ENCODE measurements at regions not wholly inside any gene's neighbourhood (a gene's known extent, or its start where the extent isn't known, plus 50 kb on each side); places are given as distances from the start of the nearest gene placed in this dataset.

DNA sequence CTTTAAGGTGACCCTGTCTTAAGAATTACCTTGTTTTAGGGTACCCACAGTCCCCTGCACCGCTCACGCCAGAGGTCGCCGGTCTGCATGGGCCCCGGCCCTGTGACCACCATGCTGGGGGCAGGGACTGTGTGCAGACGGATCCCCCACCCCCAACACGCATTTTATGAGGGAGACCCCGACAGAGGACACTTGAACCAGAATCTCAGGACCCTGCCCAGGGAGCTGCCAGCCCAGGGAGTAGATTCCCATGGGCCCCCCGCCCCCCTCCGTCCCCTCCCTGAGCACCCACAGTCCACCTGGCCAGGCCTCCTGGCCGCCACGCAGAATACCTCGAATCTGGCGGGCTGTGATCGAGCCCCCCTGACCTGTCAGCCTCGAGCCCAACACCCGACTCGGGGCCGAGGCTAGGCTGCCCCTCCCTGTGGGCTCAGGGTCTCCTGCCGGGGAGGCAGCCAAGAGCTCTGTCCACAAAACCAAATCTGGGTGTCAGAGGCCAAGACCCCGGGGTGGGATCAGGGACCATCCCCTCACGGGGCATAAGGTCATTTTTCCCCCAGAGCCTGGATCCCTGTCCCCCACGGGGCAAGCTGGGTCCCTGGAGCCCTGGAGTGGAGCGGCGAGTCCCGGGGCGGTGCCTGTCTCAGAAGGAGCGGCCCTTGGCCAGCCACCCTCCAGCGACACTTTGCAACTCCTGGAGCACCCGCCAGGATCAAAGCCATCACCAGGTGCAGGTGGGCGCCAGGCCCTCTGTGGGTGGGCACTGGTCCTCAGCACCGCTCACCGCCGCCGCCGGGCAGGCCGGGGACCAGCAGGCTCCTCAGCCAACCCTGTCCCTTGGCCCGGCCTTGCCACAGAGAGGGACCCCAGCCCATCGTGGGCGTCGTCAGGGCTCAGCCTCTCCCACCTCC lies 155.8 kb upstream of the PKP2 start:
- dilution Hi-C loops (cut with MboI; ENCODE audit: extremely low pct_ligation_motif_present, low sequenced_read_pairs) = no loop called here
- Histone ChIP-seq H3K36me3 (ENCODE audit: control insufficient read depth in 2 of 2, extremely low read depth in 1 of 2, insufficient read depth in 2 of 2, low read length in 2 of 2) (no peaks in the 10 kb centered on the region), H4K20me1 (replicated peaks; ENCODE audit: control insufficient read depth, extremely low read depth, insufficient read depth, low read length) (no peaks in the 10 kb centered on the region), H3K27ac (ENCODE audit: insufficient read depth, low read depth, low read length) (no peak overlapping the region), H3K4me3 (replicated peaks in 1 of 3; ENCODE audit: insufficient read depth in 1 of 3, low read depth in 1 of 3, low read length in 3 of 3) (no peak overlapping the region), H3K9me1 (replicated peaks; ENCODE audit: control insufficient read depth, extremely low read depth, insufficient read depth, low read length) (no peaks in the 10 kb centered on the region), H3K9me3 (replicated peaks; ENCODE audit: control insufficient read depth, insufficient read depth, low read length) (no peaks in the 10 kb centered on the region), H3K79me2 (ENCODE audit: control insufficient read depth, insufficient read depth, low read length) (no peaks in the 10 kb centered on the region), H2AFZ (ENCODE audit: low read depth, low read length) (no peak overlapping the region), H3K9ac (replicated peaks; ENCODE audit: extremely low read depth, insufficient read depth, low read length) (no peak overlapping the region), H3K27me3 (ENCODE audit: control insufficient read depth in 2 of 2, insufficient read depth in 2 of 2, low read length in 2 of 2) (no peaks in the 10 kb centered on the region), H3K4me1 (ENCODE audit: control insufficient read depth, extremely low read depth, insufficient read depth, low read length) (no peaks in the 10 kb centered on the region), H3K4me2 (ENCODE audit: insufficient read depth, low read length) (no peak overlapping the region)
- POLR2A ChIA-PET = no interaction called here
- BruUV-seq (replicated peaks) = no TSS peak
- TF ChIP-seq GATA2 (IDR thresholded peaks at IDR 0.05; ENCODE audit: insufficient read depth, insufficient read length, low read depth, low read length) (no peak), POLR2A (IDR thresholded peaks at IDR 0.05; ENCODE audit: low read depth, low read length) (no peak), JUN (IDR thresholded peaks at IDR 0.05; ENCODE audit: borderline replicate concordance, insufficient read depth, insufficient read length, low read depth) (no peak), EZH2 (IDR thresholded peaks at IDR 0.05; ENCODE audit: borderline replicate concordance, low read depth, low read length, severe bottlenecking) (no peak)
- TF ChIP-seq, protein P1, sequence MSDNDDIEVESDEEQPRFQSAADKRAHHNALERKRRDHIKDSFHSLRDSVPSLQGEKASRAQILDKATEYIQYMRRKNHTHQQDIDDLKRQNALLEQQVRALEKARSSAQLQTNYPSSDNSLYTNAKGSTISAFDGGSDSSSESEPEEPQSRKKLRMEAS (IDR thresholded peaks at IDR 0.05; ENCODE audit: insufficient read depth, insufficient read length) = no peak
- intact Hi-C loops (cut with micrococcal nuclease) = no loop called here
- no peak for FAIRE-seq
- CTCF ChIA-PET = no interaction called here
- no peak for DNase-seq (ENCODE audit: low read depth, low spot score)

- TF ChIP-seq MYC (IDR thresholded peaks at IDR 0.05; ENCODE audit: low read depth, low read length) (no peak), GATA2 (IDR thresholded peaks at IDR 0.05; ENCODE audit: insufficient read depth, insufficient read length, low read depth, low read length) (no peak), POLR2AphosphoS5 (IDR thresholded peaks at IDR 0.05; ENCODE audit: insufficient read depth, low read depth, low read length) (no peak), EZH2 (IDR thresholded peaks at IDR 0.05; ENCODE audit: borderline replicate concordance, low read depth, low read length, severe bottlenecking) (no peak), FOS (IDR thresholded peaks at IDR 0.05; ENCODE audit: borderline replicate concordance, insufficient read depth, low read length) (no peak), JUN (IDR thresholded peaks at IDR 0.05; ENCODE audit: borderline replicate concordance, insufficient read depth, insufficient read length, low read depth) (no peak), CTCF (IDR thresholded peaks at IDR 0.05; ENCODE audit: extremely low read depth in 1 of 2, insufficient read depth in 1 of 2, low read depth in 1 of 2, low read length in 2 of 2) (no peak), POLR2A (IDR thresholded peaks at IDR 0.05; ENCODE audit: low read depth, low read length) (no peak)
- TF ChIP-seq, protein P1 (IDR thresholded peaks at IDR 0.05; ENCODE audit: insufficient read depth, insufficient read length) = no peak
- Histone ChIP-seq H2AFZ (ENCODE audit: low read depth, low read length) (no peak overlapping the region), H4K20me1 (replicated peaks; ENCODE audit: control insufficient read depth, extremely low read depth, insufficient read depth, low read length) (no peaks in the 10 kb centered on the region), H3K4me1 (ENCODE audit: control insufficient read depth, extremely low read depth, insufficient read depth, low read length) (no peaks in the 10 kb centered on the region), H3K4me3 (replicated peaks in 1 of 3; ENCODE audit: insufficient read depth in 1 of 3, low read depth in 1 of 3, low read length in 3 of 3) (no peak overlapping the region), H3K9me1 (replicated peaks; ENCODE audit: control insufficient read depth, extremely low read depth, insufficient read depth, low read length) (no peaks in the 10 kb centered on the region), H3K9ac (replicated peaks; ENCODE audit: extremely low read depth, insufficient read depth, low read length) (no peak overlapping the region), H3K79me2 (ENCODE audit: control insufficient read depth, insufficient read depth, low read length) (no peaks in the 10 kb centered on the region), H3K27ac (ENCODE audit: insufficient read depth, low read depth, low read length) (no peak overlapping the region), H3K9me3 (replicated peaks; ENCODE audit: control insufficient read depth, insufficient read depth, low read length) (no peaks in the 10 kb centered on the region), H3K27me3 (ENCODE audit: control insufficient read depth in 2 of 2, insufficient read depth in 2 of 2, low read length in 2 of 2) (no peaks in the 10 kb centered on the region), H3K36me3 (ENCODE audit: control insufficient read depth in 2 of 2, extremely low read depth in 1 of 2, insufficient read depth in 2 of 2, low read length in 2 of 2) (no peaks in the 10 kb centered on the region), H3K4me2 (ENCODE audit: insufficient read depth, low read length) (no peak overlapping the region)
- BruUV-seq (replicated peaks) = no TSS peak
- intact Hi-C loops (cut with micrococcal nuclease) = no loop called here
- dilution Hi-C loops (cut with MboI; ENCODE audit: extremely low pct_ligation_motif_present, low sequenced_read_pairs) = no loop called here
- DNase-seq (ENCODE audit: low read depth, low spot score) (no peak), FAIRE-seq (no peak)
- ChIA-PET CTCF (no interaction called here), POLR2A (no interaction called here)
These were observed 151.1 kb upstream of the PKP2 start for GRCh38 chr12:33047666-33048065.
